ENCODE measurements at regions not wholly inside any gene's neighbourhood (a gene's known extent, or its start where the extent isn't known, plus 50 kb on each side); places are given as distances from the start of the nearest gene placed in this dataset.

DNA sequence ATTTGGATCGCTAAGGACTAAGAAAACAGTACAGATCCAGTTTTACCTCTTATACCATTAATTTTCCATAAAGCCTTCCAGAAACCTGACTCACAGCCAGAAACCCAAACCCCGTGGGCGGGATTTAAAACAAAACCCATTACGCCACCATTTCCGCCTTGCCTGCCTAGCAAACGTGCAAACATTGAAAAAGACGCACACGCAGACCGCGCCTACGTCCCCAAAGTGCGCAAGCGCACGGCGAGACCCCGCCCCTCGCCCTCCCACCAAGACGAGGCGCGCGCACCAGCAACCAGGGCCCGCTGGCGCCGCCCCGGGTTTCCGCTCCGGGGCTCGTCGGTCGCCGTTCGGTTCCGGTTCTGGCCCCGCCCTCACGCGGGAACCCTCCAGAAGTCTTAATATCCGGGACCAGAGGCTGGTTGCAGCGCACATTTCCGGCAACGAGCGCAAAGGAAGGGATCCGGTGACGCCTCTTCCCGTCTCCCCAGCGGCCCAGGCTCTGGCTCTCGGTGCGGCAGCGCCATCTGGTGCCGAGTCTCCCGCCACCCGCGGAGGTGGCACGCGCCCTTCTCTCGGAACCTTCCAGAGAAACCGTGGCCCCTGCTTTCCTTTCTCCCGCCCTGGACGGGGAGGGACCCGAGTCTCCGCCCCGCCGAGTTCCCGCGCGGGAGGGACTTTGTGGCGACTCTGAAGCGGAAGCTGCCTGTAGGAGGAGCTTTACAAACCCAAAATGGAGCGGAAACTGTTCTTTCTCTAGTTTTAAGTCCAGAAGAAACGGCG, 256.9 kb upstream of the STARD13 start:
- Histone ChIP-seq H3K4me1 (ENCODE audit: control insufficient read depth in 3 of 3, insufficient read depth in 3 of 3, low read length in 3 of 3) (peaks cover 10 to 18% (median 14%) of the 10 kb centered on the region in 3 donors), H3K9ac (ENCODE audit: low read depth in 1 of 3, low read length in 3 of 3) (peak overlapping the region; percentile 86 to 97 (median 91)), H3K36me3 (ENCODE audit: control insufficient read depth in 3 of 3, insufficient read depth in 3 of 3, low read length in 3 of 3) (no peaks in the 10 kb centered on the region), H3K4me3 (ENCODE audit: low read length in 3 of 3) (peak overlapping the region; percentile 73 to 95 (median 79)), H3K27ac (ENCODE audit: low read depth, low read length) (peak overlapping the region; percentile 97), H3K9me3 (ENCODE audit: control insufficient read depth in 3 of 3, low read length in 3 of 3) (no peaks in the 10 kb centered on the region), H3K27me3 (ENCODE audit: control insufficient read depth in 3 of 3, insufficient read depth in 3 of 3, low read length in 3 of 3) (no peaks in the 10 kb centered on the region)

DNA sequence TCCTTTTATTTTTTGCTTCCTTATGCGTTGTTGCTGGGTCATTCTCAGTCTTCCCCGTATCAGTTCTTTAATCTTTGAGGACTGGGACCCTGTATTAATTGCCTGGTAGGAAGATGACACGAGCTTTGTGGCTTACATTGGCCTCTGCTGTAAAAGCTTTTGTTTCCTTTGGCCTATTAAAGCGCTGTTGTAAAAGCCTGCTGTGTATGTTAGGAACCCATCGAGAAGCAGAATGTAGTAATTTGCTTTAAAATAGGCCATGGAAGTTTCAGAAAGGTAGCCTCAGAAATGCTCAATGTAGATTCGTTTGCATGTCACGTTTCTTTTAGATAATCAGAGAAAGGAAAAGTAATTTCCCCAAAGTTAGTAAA, 257.5 kb upstream of the STARD13 start:
- Histone ChIP-seq H3K36me3 (ENCODE audit: control insufficient read depth in 3 of 3, insufficient read depth in 3 of 3, low read length in 3 of 3) (no peaks in the 10 kb centered on the region), H3K9me3 (ENCODE audit: control insufficient read depth in 3 of 3, low read length in 3 of 3) (no peaks in the 10 kb centered on the region), H3K4me3 (ENCODE audit: low read length in 3 of 3) (peak overlapping the region; percentile 73 to 95 (median 77)), H3K4me1 (ENCODE audit: control insufficient read depth in 3 of 3, insufficient read depth in 3 of 3, low read length in 3 of 3) (peaks cover 10 to 18% (median 14%) of the 10 kb centered on the region in 3 donors), H3K27ac (ENCODE audit: low read depth, low read length) (peak overlapping the region; percentile 97), H3K9ac (ENCODE audit: low read depth in 1 of 3, low read length in 3 of 3) (peak overlapping the region; percentile 86 to 97 (median 91)), H3K27me3 (ENCODE audit: control insufficient read depth in 3 of 3, insufficient read depth in 3 of 3, low read length in 3 of 3) (no peaks in the 10 kb centered on the region)

GRCh38 chr13:33543631-33544265, 258.2 kb upstream of the STARD13 start:
- no peaks in the 10 kb centered on the region for H3K36me3 ChIP-seq (ENCODE audit: control insufficient read depth in 3 of 3, insufficient read depth in 3 of 3, low read length in 3 of 3)
- H3K27ac ChIP-seq (ENCODE audit: low read depth, low read length), result peak overlapping the region; percentile 97
- H3K27me3 ChIP-seq (ENCODE audit: control insufficient read depth in 3 of 3, insufficient read depth in 3 of 3, low read length in 3 of 3), result no peaks in the 10 kb centered on the region
- H3K4me3 ChIP-seq (ENCODE audit: low read length in 3 of 3), result peak overlapping the region; percentile 23 to 95 (median 77)
- H3K4me1 ChIP-seq (ENCODE audit: control insufficient read depth in 3 of 3, insufficient read depth in 3 of 3, low read length in 3 of 3), result peaks cover 10 to 18% (median 14%) of the 10 kb centered on the region in 3 donors
- H3K9me3 ChIP-seq (ENCODE audit: control insufficient read depth in 3 of 3, low read length in 3 of 3), result no peaks in the 10 kb centered on the region
- peak overlapping the region; percentile 86 to 97 (median 91) for H3K9ac ChIP-seq (ENCODE audit: low read depth in 1 of 3, low read length in 3 of 3)

DNA sequence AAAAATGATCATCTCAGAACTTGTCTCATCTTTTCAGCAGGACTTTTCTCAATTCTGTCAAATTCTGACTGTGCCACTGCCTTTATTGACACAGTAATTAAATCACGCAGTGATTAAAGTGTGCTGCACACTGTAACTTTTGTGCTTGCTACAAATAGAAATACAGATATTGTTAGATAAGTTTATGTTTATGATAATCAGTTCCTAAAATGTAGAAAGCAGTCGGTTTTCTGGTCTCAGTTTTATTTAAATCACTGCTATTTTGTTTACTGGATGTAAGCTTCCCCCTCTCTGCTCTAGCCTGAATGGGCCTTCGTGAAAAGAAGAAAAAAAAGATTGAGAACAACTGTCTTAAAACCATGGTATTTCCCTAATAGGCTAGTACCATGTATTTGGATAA, 258.8 kb upstream of the STARD13 start:
- H3K4me1 ChIP-seq (ENCODE audit: control insufficient read depth in 3 of 3, insufficient read depth in 3 of 3, low read length in 3 of 3), result peaks cover 10 to 18% (median 14%) of the 10 kb centered on the region in 3 donors
- H3K9me3 ChIP-seq (ENCODE audit: control insufficient read depth in 3 of 3, low read length in 3 of 3), result no peaks in the 10 kb centered on the region
- H3K27ac ChIP-seq (ENCODE audit: low read depth, low read length), result peak overlapping the region; percentile 97
- peak overlapping the region; percentile 86 to 97 (median 91) for H3K9ac ChIP-seq (ENCODE audit: low read depth in 1 of 3, low read length in 3 of 3)
- no peaks in the 10 kb centered on the region for H3K27me3 ChIP-seq (ENCODE audit: control insufficient read depth in 3 of 3, insufficient read depth in 3 of 3, low read length in 3 of 3)
- H3K4me3 ChIP-seq (ENCODE audit: low read length in 3 of 3), result peak overlapping the region in 2 of 3 donors; percentile 13 to 27
- H3K36me3 ChIP-seq (ENCODE audit: control insufficient read depth in 3 of 3, insufficient read depth in 3 of 3, low read length in 3 of 3), result no peaks in the 10 kb centered on the region

DNA sequence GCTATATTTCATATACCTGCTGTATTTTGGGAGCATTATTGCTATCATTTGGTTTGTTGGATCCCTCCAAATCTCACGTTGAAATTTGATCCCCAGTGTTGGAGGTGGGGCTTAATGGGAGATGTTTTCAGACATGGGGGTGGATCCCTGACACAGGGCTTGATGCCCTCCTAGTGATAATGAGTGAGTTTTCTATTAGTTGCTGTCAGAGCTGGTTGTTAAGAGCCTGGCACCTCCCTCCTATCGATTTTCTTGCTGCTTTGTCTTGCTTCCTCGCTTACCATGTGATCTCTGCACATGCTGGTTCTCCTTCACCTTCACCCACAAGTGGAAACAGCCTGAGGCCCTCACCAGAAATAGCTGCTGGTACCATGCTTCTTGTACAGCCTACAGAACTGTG, 259.9 kb upstream of the STARD13 start:
- H3K4me3 ChIP-seq (ENCODE audit: low read length in 3 of 3), result no peak overlapping the region
- H3K36me3 ChIP-seq (ENCODE audit: control insufficient read depth in 3 of 3, insufficient read depth in 3 of 3, low read length in 3 of 3), result no peaks in the 10 kb centered on the region
- H3K4me1 ChIP-seq (ENCODE audit: control insufficient read depth in 3 of 3, insufficient read depth in 3 of 3, low read length in 3 of 3), result peaks cover 10 to 18% (median 14%) of the 10 kb centered on the region in 3 donors
- H3K27ac ChIP-seq (ENCODE audit: low read depth, low read length), result no peak overlapping the region
- no peaks in the 10 kb centered on the region for H3K27me3 ChIP-seq (ENCODE audit: control insufficient read depth in 3 of 3, insufficient read depth in 3 of 3, low read length in 3 of 3)
- no peak overlapping the region for H3K9ac ChIP-seq (ENCODE audit: low read depth in 1 of 3, low read length in 3 of 3)
- H3K9me3 ChIP-seq (ENCODE audit: control insufficient read depth in 3 of 3, low read length in 3 of 3), result no peaks in the 10 kb centered on the region

- Histone ChIP-seq H3K9ac (ENCODE audit: low read depth in 1 of 3, low read length in 3 of 3) (no peak overlapping the region), H3K4me1 (ENCODE audit: control insufficient read depth in 3 of 3, insufficient read depth in 3 of 3, low read length in 3 of 3) (peaks cover 9 to 13% (median 10%) of the 10 kb centered on the region in 3 donors), H3K27me3 (ENCODE audit: control insufficient read depth in 3 of 3, insufficient read depth in 3 of 3, low read length in 3 of 3) (no peaks in the 10 kb centered on the region), H3K4me3 (ENCODE audit: low read length in 3 of 3) (no peak overlapping the region), H3K9me3 (ENCODE audit: control insufficient read depth in 3 of 3, low read length in 3 of 3) (no peaks in the 10 kb centered on the region), H3K27ac (ENCODE audit: low read depth, low read length) (no peak overlapping the region), H3K36me3 (ENCODE audit: control insufficient read depth in 3 of 3, insufficient read depth in 3 of 3, low read length in 3 of 3) (no peaks in the 10 kb centered on the region)
These were observed 261.5 kb upstream of the STARD13 start for GRCh38 chr13:33547035-33547434.

GRCh38 chr13:33548069-33548468, 262.5 kb upstream of the STARD13 start:
- Histone ChIP-seq H3K4me3 (ENCODE audit: low read length in 3 of 3) (no peak overlapping the region), H3K9me3 (ENCODE audit: control insufficient read depth in 3 of 3, low read length in 3 of 3) (no peaks in the 10 kb centered on the region), H3K27me3 (ENCODE audit: control insufficient read depth in 3 of 3, insufficient read depth in 3 of 3, low read length in 3 of 3) (no peaks in the 10 kb centered on the region), H3K27ac (ENCODE audit: low read depth, low read length) (no peak overlapping the region), H3K36me3 (ENCODE audit: control insufficient read depth in 3 of 3, insufficient read depth in 3 of 3, low read length in 3 of 3) (no peaks in the 10 kb centered on the region), H3K9ac (ENCODE audit: low read depth in 1 of 3, low read length in 3 of 3) (no peak overlapping the region), H3K4me1 (ENCODE audit: control insufficient read depth in 3 of 3, insufficient read depth in 3 of 3, low read length in 3 of 3) (peaks cover 9 to 13% (median 10%) of the 10 kb centered on the region in 3 donors)

DNA sequence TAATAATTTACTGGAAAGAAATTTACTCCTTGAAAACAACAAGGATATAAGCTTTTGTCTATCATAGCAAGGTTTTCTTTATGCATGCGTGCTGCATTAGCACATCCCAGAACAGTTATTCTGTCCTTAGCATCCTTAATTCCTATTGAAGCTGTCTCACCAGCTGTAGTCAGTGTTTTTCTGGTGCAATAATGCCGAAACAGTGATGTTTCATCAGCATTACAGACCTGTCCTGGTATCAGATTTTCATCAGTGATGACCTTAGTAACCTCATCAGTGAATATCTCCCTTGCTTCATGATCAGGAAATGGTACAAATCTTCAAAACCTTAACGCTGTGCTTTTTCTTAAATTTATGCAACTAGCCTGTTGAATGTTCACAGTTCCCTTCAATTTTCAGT, 264.7 kb upstream of the STARD13 start:
- no peak overlapping the region for H3K9ac ChIP-seq (ENCODE audit: low read depth in 1 of 3, low read length in 3 of 3)

DNA sequence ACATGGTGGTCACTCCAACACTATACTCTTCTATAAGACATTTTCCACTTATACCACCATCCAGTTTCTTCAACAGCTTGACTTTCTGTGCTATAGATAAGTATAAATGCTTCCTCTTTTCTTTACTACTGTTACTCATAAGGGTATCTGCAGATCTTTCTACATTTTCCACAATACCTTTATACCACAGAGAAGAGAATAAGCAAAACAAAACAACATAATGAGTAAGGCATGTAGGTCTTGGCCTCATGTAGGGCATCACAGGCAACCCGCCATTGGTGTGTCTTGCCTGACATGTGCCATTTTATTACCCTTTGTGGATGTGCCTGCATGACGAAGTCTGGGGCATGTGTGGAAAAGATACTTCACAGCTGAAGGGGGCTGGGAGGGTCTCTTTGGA, 265.3 kb upstream of the STARD13 start:
- no peak overlapping the region for H3K4me3 ChIP-seq (ENCODE audit: low read length in 3 of 3)
- H3K27me3 ChIP-seq (ENCODE audit: control insufficient read depth in 3 of 3, insufficient read depth in 3 of 3, low read length in 3 of 3), result no peaks in the 10 kb centered on the region
- H3K9ac ChIP-seq (ENCODE audit: low read depth in 1 of 3, low read length in 3 of 3), result no peak overlapping the region
- H3K36me3 ChIP-seq (ENCODE audit: control insufficient read depth in 3 of 3, insufficient read depth in 3 of 3, low read length in 3 of 3), result no peaks in the 10 kb centered on the region
- H3K4me1 ChIP-seq (ENCODE audit: control insufficient read depth in 3 of 3, insufficient read depth in 3 of 3, low read length in 3 of 3), result no peaks in the 10 kb centered on the region
- H3K27ac ChIP-seq (ENCODE audit: low read depth, low read length), result no peak overlapping the region
- no peaks in the 10 kb centered on the region for H3K9me3 ChIP-seq (ENCODE audit: control insufficient read depth in 3 of 3, low read length in 3 of 3)

More for the DNA sequence above, 264.7 kb upstream of the STARD13 start:
- Histone ChIP-seq H3K36me3 (ENCODE audit: control insufficient read depth in 3 of 3, insufficient read depth in 3 of 3, low read length in 3 of 3) (no peaks in the 10 kb centered on the region), H3K27ac (ENCODE audit: low read depth, low read length) (no peak overlapping the region), H3K27me3 (ENCODE audit: control insufficient read depth in 3 of 3, insufficient read depth in 3 of 3, low read length in 3 of 3) (no peaks in the 10 kb centered on the region), H3K4me1 (ENCODE audit: control insufficient read depth in 3 of 3, insufficient read depth in 3 of 3, low read length in 3 of 3) (no peaks in the 10 kb centered on the region), H3K4me3 (ENCODE audit: low read length in 3 of 3) (no peak overlapping the region), H3K9me3 (ENCODE audit: control insufficient read depth in 3 of 3, low read length in 3 of 3) (no peaks in the 10 kb centered on the region)

All from skeletal muscle tissue (tissue), 3 donors.